SH-SY5Y (cell line): ENCODE measurements at regions not wholly inside any gene's neighbourhood (a gene's known extent, or its start where the extent isn't known, plus 50 kb on each side); places are given as distances from the start of the nearest gene placed in this dataset.

Experiments
- GATA2 ChIP-seq: IDR thresholded peaks from 2 replicates; pipeline ENCODE4 v1.6.1; 2011; ENCODE audit warnings: mild to moderate bottlenecking, low read depth, low read length
- GATA3 ChIP-seq: IDR thresholded peaks from 2 replicates; pipeline ENCODE4 v1.6.1; 2011; ENCODE audit warnings: low read depth, mild to moderate bottlenecking, low read length, moderate library complexity

GRCh38 chr10:108424656-108425055 is 1260.2 kb upstream of the SORCS1 start:
- TF ChIP-seq GATA3: no peak
- TF ChIP-seq GATA2: no peak
